ENCODE measurements at regions not wholly inside any gene's neighbourhood (a gene's known extent, or its start where the extent isn't known, plus 50 kb on each side); places are given as distances from the start of the nearest gene placed in this dataset.

GRCh38 chr6:40054186-40054585 is 119.9 kb upstream of the MOCS1 start:
- TF ChIP-seq POLR2A (IDR thresholded peaks at IDR 0.05) (no peak), CTCF (IDR thresholded peaks at IDR 0.05) (no peak)

All from right lobe of liver (tissue), 4 donors.